ENCODE measurements at regions not wholly inside any gene's neighbourhood (a gene's known extent, or its start where the extent isn't known, plus 50 kb on each side); places are given as distances from the start of the nearest gene placed in this dataset.

DNA sequence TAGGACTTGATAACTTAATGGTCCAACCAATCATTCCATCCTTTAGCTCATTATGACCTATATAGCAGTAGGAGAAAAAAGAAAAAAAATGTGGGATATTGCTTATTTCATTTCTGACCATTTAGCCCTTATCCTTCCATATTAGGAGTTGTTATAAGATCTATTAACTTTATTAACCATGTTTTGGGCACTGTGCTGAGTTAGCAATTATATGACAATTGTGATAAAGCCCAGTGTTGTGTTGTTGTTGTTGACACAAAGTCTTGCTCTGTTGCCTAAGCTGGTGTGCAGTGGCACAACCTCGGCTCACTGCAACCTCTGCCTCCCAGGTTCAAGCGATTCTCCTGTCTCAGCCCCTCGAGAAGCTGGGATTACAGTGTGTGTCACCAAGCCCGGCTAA is 569.7 kb upstream of the FOXG1 start:
- intact Hi-C loops (cut with DNase I; ENCODE audit: low total_unique reads), result no loop called here
- WGBS, 2 donors (ENCODE audit: low coverage in 1 of 2), result 77 to 92% methylated on average over 3 to 4 of the region's 4 CpGs
- Histone ChIP-seq H3K36me3 (no peaks in the 10 kb centered on the region), H3K9me3 (no peaks in the 10 kb centered on the region), H3K4me3 (no peak overlapping the region), H3K27me3 (no peaks in the 10 kb centered on the region), H3K27ac (no peak overlapping the region), H3K4me1 (no peaks in the 10 kb centered on the region)
- in situ Hi-C loops (cut with MboI; ENCODE audit: low pct_ligation_motif_present in 1 of 4, low pct_unique_long_range_greater_than_20kb in 1 of 4, low sequenced_read_pairs in 3 of 4), result no loop called here
- no peak for DNase-seq
- TF ChIP-seq, protein P1, sequence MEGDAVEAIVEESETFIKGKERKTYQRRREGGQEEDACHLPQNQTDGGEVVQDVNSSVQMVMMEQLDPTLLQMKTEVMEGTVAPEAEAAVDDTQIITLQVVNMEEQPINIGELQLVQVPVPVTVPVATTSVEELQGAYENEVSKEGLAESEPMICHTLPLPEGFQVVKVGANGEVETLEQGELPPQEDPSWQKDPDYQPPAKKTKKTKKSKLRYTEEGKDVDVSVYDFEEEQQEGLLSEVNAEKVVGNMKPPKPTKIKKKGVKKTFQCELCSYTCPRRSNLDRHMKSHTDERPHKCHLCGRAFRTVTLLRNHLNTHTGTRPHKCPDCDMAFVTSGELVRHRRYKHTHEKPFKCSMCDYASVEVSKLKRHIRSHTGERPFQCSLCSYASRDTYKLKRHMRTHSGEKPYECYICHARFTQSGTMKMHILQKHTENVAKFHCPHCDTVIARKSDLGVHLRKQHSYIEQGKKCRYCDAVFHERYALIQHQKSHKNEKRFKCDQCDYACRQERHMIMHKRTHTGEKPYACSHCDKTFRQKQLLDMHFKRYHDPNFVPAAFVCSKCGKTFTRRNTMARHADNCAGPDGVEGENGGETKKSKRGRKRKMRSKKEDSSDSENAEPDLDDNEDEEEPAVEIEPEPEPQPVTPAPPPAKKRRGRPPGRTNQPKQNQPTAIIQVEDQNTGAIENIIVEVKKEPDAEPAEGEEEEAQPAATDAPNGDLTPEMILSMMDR (IDR thresholded peaks at IDR 0.05), result no peak
- TF ChIP-seq EP300 (IDR thresholded peaks at IDR 0.05; ENCODE audit: low read depth) (no peak), POLR2A (IDR thresholded peaks at IDR 0.05) (no peak), POLR2AphosphoS5 (IDR thresholded peaks at IDR 0.05) (no peak)

DNA sequence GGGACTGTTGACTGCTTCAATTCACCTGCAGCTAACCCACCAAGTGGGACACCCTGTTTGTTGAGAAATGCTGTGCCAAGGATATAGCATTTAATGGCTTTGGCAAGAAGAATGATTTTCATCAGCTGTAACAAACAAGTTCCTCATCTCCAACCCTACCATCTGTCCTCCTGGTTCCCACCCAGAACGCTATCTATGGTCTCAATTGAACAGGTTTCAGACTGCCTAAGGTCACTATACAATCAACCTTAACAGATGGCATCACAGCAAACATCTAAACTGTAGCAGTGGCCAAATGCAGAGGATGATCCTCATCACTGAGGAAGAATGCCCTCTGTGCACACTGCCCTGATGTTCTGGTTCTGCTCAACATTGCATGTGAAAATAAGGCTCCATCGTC is 546.2 kb upstream of the FOXG1 start:
- H3K27ac ChIP-seq, result no peak overlapping the region
- intact Hi-C loops (cut with DNase I; ENCODE audit: low total_unique reads) (no loop called here), in situ Hi-C loops (cut with MboI; ENCODE audit: low pct_ligation_motif_present in 1 of 4, low pct_unique_long_range_greater_than_20kb in 1 of 4, low sequenced_read_pairs in 3 of 4) (no loop called here)
- no peak for DNase-seq
- no peaks in the 10 kb centered on the region for H3K36me3 ChIP-seq
- no peak overlapping the region for H3K4me3 ChIP-seq
- H3K9me3 ChIP-seq, result no peaks in the 10 kb centered on the region
- TF ChIP-seq POLR2A (IDR thresholded peaks at IDR 0.05) (no peak), EP300 (IDR thresholded peaks at IDR 0.05; ENCODE audit: low read depth) (no peak), POLR2AphosphoS5 (IDR thresholded peaks at IDR 0.05) (no peak)
- TF ChIP-seq, protein P1 (IDR thresholded peaks at IDR 0.05), result no peak
- H3K4me1 ChIP-seq, result no peaks in the 10 kb centered on the region
- WGBS, 2 donors (ENCODE audit: low coverage in 1 of 2), result 75 to 83% methylated on average over 1 to 2 of the region's 2 CpGs
- H3K27me3 ChIP-seq, result no peaks in the 10 kb centered on the region

DNA sequence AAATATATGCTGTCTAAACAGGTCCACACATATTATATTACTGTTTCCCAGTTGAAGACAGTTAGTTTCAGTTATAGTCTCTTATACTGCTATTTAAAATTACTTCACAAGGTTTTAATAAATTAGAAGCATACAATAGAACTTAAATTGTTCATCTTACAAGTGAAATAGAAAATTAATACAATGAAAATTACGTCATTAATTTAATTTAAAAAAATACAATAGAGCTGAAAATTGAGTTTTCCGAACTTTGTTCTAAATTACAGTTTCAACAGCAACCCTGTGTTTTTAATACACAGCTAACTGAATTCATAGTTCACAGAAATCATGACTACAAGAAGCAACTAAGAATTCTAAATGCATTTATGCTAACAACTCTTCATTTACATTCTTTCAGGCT is 525.7 kb upstream of the FOXG1 start:
- Histone ChIP-seq H3K36me3 (no peaks in the 10 kb centered on the region), H3K27me3 (no peaks in the 10 kb centered on the region), H3K4me3 (no peak overlapping the region), H3K27ac (no peak overlapping the region), H3K4me1 (no peaks in the 10 kb centered on the region), H3K9me3 (no peaks in the 10 kb centered on the region)
- 74 to 81% methylated on average over 2 of the region's 2 CpGs for WGBS, 2 donors (ENCODE audit: low coverage in 1 of 2)
- no peak for DNase-seq
- in situ Hi-C loops (cut with MboI; ENCODE audit: low pct_ligation_motif_present in 1 of 4, low pct_unique_long_range_greater_than_20kb in 1 of 4, low sequenced_read_pairs in 3 of 4) (no loop called here), intact Hi-C loops (cut with DNase I; ENCODE audit: low total_unique reads) (no loop called here)
- TF ChIP-seq POLR2A (IDR thresholded peaks at IDR 0.05), result no peak

DNA sequence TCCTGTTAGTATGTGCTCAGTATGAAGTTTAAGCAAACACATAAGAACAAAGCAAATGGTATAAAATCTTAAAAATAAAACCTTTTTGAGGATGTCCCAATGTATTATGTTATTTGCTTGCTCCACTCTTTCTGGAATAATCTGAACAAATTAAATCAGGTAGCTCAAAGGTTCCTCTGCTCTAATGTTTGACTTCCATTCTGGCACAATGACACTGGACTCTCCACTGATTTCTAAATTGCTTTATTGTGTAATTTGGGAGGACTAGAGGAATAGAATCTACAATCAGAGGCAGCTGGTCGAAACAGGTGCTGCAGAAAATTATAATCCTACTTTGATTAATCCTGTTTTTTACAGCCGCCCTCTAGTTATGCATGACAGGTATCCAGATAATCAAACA is 523.7 kb upstream of the FOXG1 start:
- TF ChIP-seq, protein P1 (IDR thresholded peaks at IDR 0.05), result no peak
- Histone ChIP-seq H3K27me3 (no peaks in the 10 kb centered on the region), H3K9me3 (no peaks in the 10 kb centered on the region), H3K36me3 (no peaks in the 10 kb centered on the region), H3K4me1 (no peaks in the 10 kb centered on the region), H3K27ac (no peak overlapping the region), H3K4me3 (no peak overlapping the region)
- in situ Hi-C loops (cut with MboI; ENCODE audit: low pct_ligation_motif_present in 1 of 4, low pct_unique_long_range_greater_than_20kb in 1 of 4, low sequenced_read_pairs in 3 of 4) (no loop called here), intact Hi-C loops (cut with DNase I; ENCODE audit: low total_unique reads) (loop anchor here (2.0 kb wide), 1 partner anchor 40 kb away; no protein-coding TSS in a partner anchor)
- 33 to 50% methylated on average over 1 to 2 of the region's 2 CpGs for WGBS, 2 donors (ENCODE audit: low coverage in 1 of 2)
- no peak for DNase-seq

DNA sequence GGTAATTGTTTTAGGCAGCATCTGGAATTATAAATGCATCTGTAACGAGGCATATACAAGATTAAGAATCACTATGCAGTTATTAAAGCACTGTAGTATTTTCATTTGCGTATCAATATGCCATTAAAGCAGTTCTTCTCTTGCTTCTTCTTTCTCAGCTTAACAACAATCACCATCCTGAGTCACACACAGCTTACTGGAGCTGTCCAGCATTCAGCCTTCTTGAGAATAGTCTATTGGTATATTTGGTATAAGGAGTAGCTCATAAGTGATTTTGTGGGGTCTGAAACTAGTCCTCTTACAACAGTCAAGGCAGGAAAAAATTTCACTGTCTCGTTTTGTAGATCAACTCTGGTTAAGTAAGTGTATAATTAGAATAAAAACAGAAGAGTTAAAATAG is 523.0 kb upstream of the FOXG1 start:
- no peak overlapping the region for H3K4me3 ChIP-seq
- intact Hi-C loops (cut with DNase I; ENCODE audit: low total_unique reads), result loop anchor here (2.0 kb wide), 1 partner anchor 41 kb away; no protein-coding TSS in a partner anchor
- H3K27ac ChIP-seq, result no peak overlapping the region
- H3K4me1 ChIP-seq, result no peaks in the 10 kb centered on the region
- no peak for TF ChIP-seq POLR2AphosphoS5 (IDR thresholded peaks at IDR 0.05)
- TF ChIP-seq, protein P1 (IDR thresholded peaks at IDR 0.05), result no peak
- TF ChIP-seq POLR2A (IDR thresholded peaks at IDR 0.05), result no peak
- no peak for TF ChIP-seq EP300 (IDR thresholded peaks at IDR 0.05; ENCODE audit: low read depth)
- no peaks in the 10 kb centered on the region for H3K9me3 ChIP-seq
- DNase-seq, result no peak
- no peaks in the 10 kb centered on the region for H3K36me3 ChIP-seq
- 45 to 61% methylated on average over 3 of the region's 3 CpGs for WGBS, 2 donors (ENCODE audit: low coverage in 1 of 2)
- H3K27me3 ChIP-seq, result no peaks in the 10 kb centered on the region
- in situ Hi-C loops (cut with MboI; ENCODE audit: low pct_ligation_motif_present in 1 of 4, low pct_unique_long_range_greater_than_20kb in 1 of 4, low sequenced_read_pairs in 3 of 4), result no loop called here
